GM19455 (cell line): ENCODE measurements at regions not wholly inside any gene's neighbourhood (a gene's known extent, or its start where the extent isn't known, plus 50 kb on each side); places are given as distances from the start of the nearest gene placed in this dataset.

Experiments
- ATAC-seq: cut with Tn5 transposase; IDR thresholded peaks from one replicate; pipeline ENCODE4 v1.9.1; 2021; ENCODE audit not compliant: unreplicated experiment

- ATAC-seq: no peak
Measured at GRCh38 chr3:34175636-34176176, 377.3 kb downstream of the PDCD6IP start.

GRCh38 chr3:34176723-34177122 is 378.3 kb downstream of the PDCD6IP start:
- no peak for ATAC-seq

- ATAC-seq: no peak
Measured at GRCh38 chr3:34178415-34178814, 380.0 kb downstream of the PDCD6IP start.

- no peak for ATAC-seq
Measured at GRCh38 chr3:34179716-34180115, 381.3 kb downstream of the PDCD6IP start.

GRCh38 chr3:34180532-34180931 is 382.1 kb downstream of the PDCD6IP start:
- no peak for ATAC-seq

GRCh38 chr3:34183114-34183513 is 384.7 kb downstream of the PDCD6IP start:
- no peak for ATAC-seq

GRCh38 chr3:34183611-34184340 is 385.3 kb downstream of the PDCD6IP start:
- no peak for ATAC-seq

- no peak for ATAC-seq
Measured at GRCh38 chr3:34185301-34185700, 386.9 kb downstream of the PDCD6IP start.

GRCh38 chr3:34189133-34189532 is 390.7 kb downstream of the PDCD6IP start:
- no peak for ATAC-seq

- no peak for ATAC-seq
Measured at GRCh38 chr3:34196914-34197313, 398.5 kb downstream of the PDCD6IP start.

- ATAC-seq: peak; percentile 44
Measured at GRCh38 chr3:34198309-34198708, 399.9 kb downstream of the PDCD6IP start.

GRCh38 chr3:34200576-34200975 is 402.1 kb downstream of the PDCD6IP start:
- ATAC-seq: peak; percentile 70

GRCh38 chr3:34202975-34203374 is 404.5 kb downstream of the PDCD6IP start:
- ATAC-seq: no peak

- no peak for ATAC-seq
Measured at GRCh38 chr3:34203386-34203785, 405.0 kb downstream of the PDCD6IP start.

- no peak for ATAC-seq
Measured at GRCh38 chr3:34207002-34207401, 408.6 kb downstream of the PDCD6IP start.

GRCh38 chr3:34207806-34208205 is 409.4 kb downstream of the PDCD6IP start:
- no peak for ATAC-seq

- ATAC-seq: no peak
Measured at GRCh38 chr3:34212175-34212574, 413.7 kb downstream of the PDCD6IP start.

- ATAC-seq: no peak
Measured at GRCh38 chr3:34212656-34213055, 414.2 kb downstream of the PDCD6IP start.

GRCh38 chr3:34213478-34213877 is 415.0 kb downstream of the PDCD6IP start:
- no peak for ATAC-seq

GRCh38 chr3:34216711-34217335 is 418.4 kb downstream of the PDCD6IP start:
- no peak for ATAC-seq

- ATAC-seq: no peak
Measured at GRCh38 chr3:34218706-34219385, 420.4 kb downstream of the PDCD6IP start.

- ATAC-seq: no peak
Measured at GRCh38 chr3:34219556-34219955, 421.1 kb downstream of the PDCD6IP start.
